Gastrocnemius medialis (tissue), 4 donors: ENCODE measurements at regions not wholly inside any gene's neighbourhood (a gene's known extent, or its start where the extent isn't known, plus 50 kb on each side); places are given as distances from the start of the nearest gene placed in this dataset.
"Not testable (repeated sequence)": the region's sequence is repeated elsewhere in the genome, so short reads cannot be mapped to it uniquely, and the experiment has no call there.

ENCODE experiments used
- ATAC-seq, 2 donors: fragments of 150-250 bp; one replicate each; pipeline ENCODE4 v1.9.1; 2016
- DNase-seq, 2 donors: peaks; one replicate each; pipeline ENCODE4 v3.0.0-alpha.2; 2019
- H3K27ac ChIP-seq, 4 donors: fragments of 200-600 bp; sonication (generic); 1 replicate in 1 of 4; 2 replicates in 3 of 4; pipeline ENCODE4 v1.5.1; 2016 to 2018; ENCODE audit warnings: mild to moderate bottlenecking in 2 of 4, moderate library complexity in 1 of 4
- H3K27me3 ChIP-seq, 3 donors: fragments of 200-600 bp; sonication (generic) in 2 of 3; 1 replicate in 1 of 3; 2 replicates in 2 of 3; pipeline versions ENCODE4 v1.5.1 to v1.6.0; 2016 to 2019; ENCODE audit warnings: mild to moderate bottlenecking in 1 of 3, moderate library complexity in 1 of 3
- H3K36me3 ChIP-seq, 2 donors: fragments of 200-600 bp; sonication (generic) in 1 of 2; one replicate each; pipeline ENCODE4 v1.5.1; 2017 to 2018
- H3K4me1 ChIP-seq, 2 donors: fragments of 200-600 bp; sonication (generic) in 1 of 2; one replicate each; pipeline ENCODE4 v1.5.1; 2016 to 2017; ENCODE audit warnings: mild to moderate bottlenecking in 2 of 2
- H3K4me3 ChIP-seq, 4 donors: fragments of 200-600 bp; sonication (generic) in 3 of 4; 1 replicate in 1 of 4; 2 replicates in 3 of 4; pipeline ENCODE4 v1.5.1; 2016 to 2019; ENCODE audit warnings: mild to moderate bottlenecking in 2 of 4
- H3K9me3 ChIP-seq, 3 donors: fragments of 200-600 bp; sonication (generic) in 2 of 3; 1 replicate in 1 of 3; 2 replicates in 2 of 3; pipeline ENCODE4 v1.5.1; 2016 to 2019
- CTCF ChIP-seq, 5 experiments: fragments of 450-650 bp in 3 of 5; fragments of 200-600 bp in 2 of 5; sonication (generic) in 2 of 5; IDR thresholded peaks in 4 of 5; conservative IDR thresholded peaks in 1 of 5; 1 replicate in 4 of 5; 2 replicates in 1 of 5; pipeline ENCODE4 v1.5.1; 2016 to 2019; ENCODE audit warnings: antibody characterized with exemption in 5 of 5, mild to moderate bottlenecking in 3 of 5, moderate library complexity in 3 of 5
- POLR2A ChIP-seq, 2 donors: fragments of 450-650 bp; IDR thresholded peaks; one replicate each; pipeline ENCODE4 v1.6.1; 2017; ENCODE audit warnings: antibody characterized with exemption in 2 of 2, mild to moderate bottlenecking in 2 of 2, moderate library complexity in 2 of 2
- in situ Hi-C, 4 donors: fragments of 200-750 bp; cut with MboI; loops; one replicate each; pipeline versions ENCODE4 v1.15.0 to v1.8.0; 2017; ENCODE audit warnings: low sequenced_read_pairs in 4 of 4
- intact Hi-C: fragments of 100-400 bp; cut with DNase I; formaldehyde crosslinking; loops from one replicate; pipeline ENCODE4 v1.15.1; 2023; ENCODE audit warnings: low total_unique reads

- peak in 1 of 2 donors; percentile 51 for ATAC-seq
- no peaks in the 10 kb centered on the region for H3K9me3 ChIP-seq
- in situ Hi-C loops (no loop called here), intact Hi-C loops (no loop called here)
- H3K27me3 ChIP-seq = no peaks in the 10 kb centered on the region
- TF ChIP-seq CTCF (IDR thresholded peaks at IDR 0.05 in 4 of 5, conservative IDR thresholded peaks at IDR 0.05 in 1 of 5) (no peak), POLR2A (IDR thresholded peaks at IDR 0.05) (no peak)
- no peak for DNase-seq
- no peaks in the 10 kb centered on the region for H3K36me3 ChIP-seq
- no peak overlapping the region for H3K4me3 ChIP-seq
- H3K27ac ChIP-seq = no peak overlapping the region
- peaks cover 0 to 7% of the 10 kb centered on the region in 2 donors for H3K4me1 ChIP-seq
Measured at GRCh38 chr10:63683686-63684085, 162.5 kb downstream of the REEP3 start.

DNA sequence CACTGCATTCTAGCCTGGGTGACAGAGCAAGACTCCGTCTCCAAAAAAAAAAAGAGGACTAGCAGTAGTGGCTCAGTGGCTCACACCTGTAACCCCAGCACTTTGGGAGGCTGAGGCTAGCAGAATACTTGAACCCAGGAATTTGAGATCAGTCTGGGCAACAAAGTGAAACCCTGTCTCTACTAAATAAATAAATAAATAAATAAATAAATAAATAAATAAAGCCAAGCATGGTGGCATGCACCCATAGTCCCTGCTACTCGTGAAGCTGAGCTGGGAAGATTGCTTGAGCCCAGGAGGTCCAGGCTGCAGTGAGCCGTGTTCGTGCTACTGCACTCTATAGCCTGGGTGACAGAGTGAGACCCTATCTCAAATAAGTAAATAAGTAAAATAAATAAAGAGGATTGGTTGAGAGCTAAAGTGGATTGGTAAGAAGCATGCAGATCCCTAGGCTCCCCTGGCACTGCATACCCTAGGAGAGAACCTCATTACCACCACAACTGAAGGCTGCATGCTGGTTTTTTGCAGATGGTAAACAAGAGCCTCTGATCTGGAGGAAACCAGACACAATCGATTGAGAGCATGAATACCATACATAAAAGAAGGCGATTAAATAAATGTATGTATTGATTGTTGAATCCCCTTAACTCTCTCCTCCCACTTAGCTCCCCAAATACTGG, 163.2 kb downstream of the REEP3 start:
- Histone ChIP-seq H3K27ac (no peak overlapping the region), H3K4me1 (peaks cover 0 to 7% of the 10 kb centered on the region in 2 donors), H3K36me3 (no peaks in the 10 kb centered on the region), H3K9me3 (no peaks in the 10 kb centered on the region), H3K27me3 (no peaks in the 10 kb centered on the region), H3K4me3 (no peak overlapping the region)
- intact Hi-C loops (no loop called here), in situ Hi-C loops (no loop called here)
- ATAC-seq = no peak
- TF ChIP-seq CTCF (IDR thresholded peaks at IDR 0.05 in 4 of 5, conservative IDR thresholded peaks at IDR 0.05 in 1 of 5) = no peak
- TF ChIP-seq POLR2A (IDR thresholded peaks at IDR 0.05) = no peak
- DNase-seq = no peak

- intact Hi-C loops = no loop called here
- in situ Hi-C loops = no loop called here
- no peak for ATAC-seq
Measured at GRCh38 chr10:63689768-63690167, 168.6 kb downstream of the REEP3 start.

GRCh38 chr10:63692220-63692896, 171.2 kb downstream of the REEP3 start:
- Histone ChIP-seq H3K4me3 (no peak overlapping the region), H3K27me3 (no peaks in the 10 kb centered on the region), H3K27ac (peak overlapping the region in 3 of 4 donors; percentile 32 to 58 (median 39)), H3K36me3 (no peaks in the 10 kb centered on the region), H3K9me3 (no peaks in the 10 kb centered on the region), H3K4me1 (peaks cover 0 to 9% of the 10 kb centered on the region in 2 donors)
- in situ Hi-C loops = no loop called here
- TF ChIP-seq CTCF (IDR thresholded peaks at IDR 0.05 in 4 of 5, conservative IDR thresholded peaks at IDR 0.05 in 1 of 5) (no peak), POLR2A (IDR thresholded peaks at IDR 0.05) (no peak)
- ATAC-seq (peak in 1 of 2 donors; percentile 68), DNase-seq (no peak)
- intact Hi-C loops = no loop called here

More at GRCh38 chr10:63689768-63690167, 168.6 kb downstream of the REEP3 start:
- no peak for TF ChIP-seq CTCF (IDR thresholded peaks at IDR 0.05 in 4 of 5, conservative IDR thresholded peaks at IDR 0.05 in 1 of 5)
- TF ChIP-seq POLR2A (IDR thresholded peaks at IDR 0.05) = no peak
- Histone ChIP-seq H3K9me3 (no peaks in the 10 kb centered on the region), H3K4me3 (no peak overlapping the region), H3K36me3 (no peaks in the 10 kb centered on the region), H3K4me1 (peaks cover 0 to 9% of the 10 kb centered on the region in 2 donors), H3K27ac (no peak overlapping the region), H3K27me3 (no peaks in the 10 kb centered on the region)
- DNase-seq = no peak

DNA sequence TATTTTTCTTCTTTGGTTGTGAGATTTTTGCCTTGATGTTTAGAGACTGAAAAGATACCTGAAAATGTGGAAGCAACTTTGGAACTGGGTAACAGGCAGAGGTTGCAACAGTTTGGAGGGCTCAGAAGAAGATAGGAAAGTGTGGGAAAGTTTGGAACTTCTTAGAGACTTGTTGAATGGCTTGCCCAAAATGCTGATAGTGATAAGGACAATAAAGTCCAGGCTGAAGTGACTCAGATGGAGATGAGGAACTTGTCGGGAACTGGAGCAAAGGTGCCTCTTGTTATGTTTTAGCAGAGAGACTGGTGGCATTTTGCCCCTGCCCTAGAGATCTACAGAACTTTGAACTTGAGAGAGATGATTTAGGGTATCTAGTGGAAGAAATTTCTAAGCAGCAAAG, 171.8 kb downstream of the REEP3 start:
- H3K4me3 ChIP-seq, H3K27me3 ChIP-seq, intact Hi-C loops, ATAC-seq, DNase-seq, H3K9me3 ChIP-seq, in situ Hi-C loops, H3K36me3 ChIP-seq: not testable (repeated sequence)
- Histone ChIP-seq H3K4me1 (peaks cover 0 to 11% of the 10 kb centered on the region in 2 donors), H3K27ac (peak overlapping the region in 3 of 4 donors; percentile 32 to 58 (median 39))
